Upper lobe of left lung (tissue), 4 donors: ENCODE measurements at regions not wholly inside any gene's neighbourhood (a gene's known extent, or its start where the extent isn't known, plus 50 kb on each side); places are given as distances from the start of the nearest gene placed in this dataset.

Experiments used
- CTCF ChIP-seq, 6 experiments: fragments of 450-650 bp in 4 of 6; fragments of 200-600 bp in 2 of 6; sonication (generic) in 2 of 6; IDR thresholded peaks; one replicate each; pipeline ENCODE4 v1.5.1; 2016 to 2019; ENCODE audit warnings: antibody characterized with exemption in 6 of 6
- POLR2A ChIP-seq, 4 donors: fragments of 450-650 bp; IDR thresholded peaks; one replicate each; pipeline ENCODE4 v1.5.1; 2016 to 2017; ENCODE audit warnings: antibody characterized with exemption in 4 of 4, mild to moderate bottlenecking in 2 of 4

- TF ChIP-seq POLR2A (IDR thresholded peaks at IDR 0.05), result no peak
- TF ChIP-seq CTCF (IDR thresholded peaks at IDR 0.05), result no peak
Observed at GRCh38 chrX:56368962-56369361, 136.8 kb downstream of the KLF8 start.
